Endometrium (tissue), 2 donors: ENCODE measurements at regions not wholly inside any gene's neighbourhood (a gene's known extent, or its start where the extent isn't known, plus 50 kb on each side); places are given as distances from the start of the nearest gene placed in this dataset.
"Not testable (repeated sequence)": the region's sequence is repeated elsewhere in the genome, so short reads cannot be mapped to it uniquely, and the experiment has no call there.

Experiments used
- FAIRE-seq: peaks from 2 replicates; lab custom pipeline; 2012; peaks lifted over from hg19 to GRCh38; lab: Jason Lieb, UNC
- donor health status: control.
- donor health status: control.

DNA sequence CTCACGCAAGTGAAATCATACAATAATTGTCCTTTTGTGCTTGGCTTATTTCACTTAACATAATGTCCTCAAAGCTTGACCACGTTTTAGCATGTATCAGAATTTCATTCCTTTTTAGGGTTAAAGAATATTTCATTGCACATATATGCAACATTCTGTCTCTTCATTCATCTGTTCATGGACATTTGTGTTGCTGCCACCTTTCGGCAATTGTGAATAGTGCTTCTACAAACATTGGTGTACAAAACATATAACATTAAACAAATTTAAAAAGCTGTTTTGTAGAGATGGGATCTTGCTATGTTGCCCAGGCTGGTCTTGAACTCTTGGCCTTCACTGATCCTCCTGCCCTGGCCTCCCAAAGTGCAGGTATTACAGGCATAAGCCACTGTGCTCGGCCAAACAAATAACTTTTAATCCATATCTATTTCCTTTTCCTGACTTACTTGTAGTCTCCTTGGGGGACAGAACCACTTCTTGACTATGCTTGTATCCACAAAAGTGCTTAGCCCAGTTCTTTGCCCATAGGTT is 209.3 kb downstream of the SLC4A3 start:
- FAIRE-seq = no peak

DNA sequence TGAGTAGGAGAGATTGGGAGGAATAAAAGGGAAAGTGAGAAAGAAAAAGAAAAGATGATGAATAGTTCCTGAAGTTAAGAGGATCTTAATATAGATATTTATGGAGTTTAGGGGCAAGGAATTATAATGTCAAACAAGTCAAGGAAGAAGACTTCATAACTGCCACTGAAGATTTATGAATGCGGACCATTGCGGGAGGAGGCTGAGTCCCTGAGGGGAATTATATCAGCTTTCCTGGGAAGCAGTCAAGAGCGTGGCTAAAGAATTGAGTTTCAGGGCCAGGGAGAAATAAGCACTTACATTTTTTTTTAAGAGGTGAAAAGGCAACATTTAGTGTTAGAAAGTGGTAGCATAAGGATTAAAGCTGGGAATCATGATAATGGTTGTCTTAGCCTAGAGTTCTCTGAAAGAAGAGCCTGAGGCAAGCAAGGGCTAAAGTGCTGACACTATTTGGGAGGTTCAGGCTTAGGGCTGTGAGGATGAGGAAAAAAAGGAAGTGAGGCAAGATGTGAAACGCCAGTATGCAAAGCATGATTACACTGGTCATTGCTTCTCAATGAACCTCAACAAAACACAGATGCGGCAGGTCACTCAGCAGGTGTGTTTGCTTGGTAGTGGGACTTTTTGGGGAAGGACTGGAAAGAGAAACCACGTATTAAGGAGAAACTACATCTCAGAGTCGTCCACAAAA is 217.1 kb downstream of the SLC4A3 start:
- FAIRE-seq = no peak

DNA sequence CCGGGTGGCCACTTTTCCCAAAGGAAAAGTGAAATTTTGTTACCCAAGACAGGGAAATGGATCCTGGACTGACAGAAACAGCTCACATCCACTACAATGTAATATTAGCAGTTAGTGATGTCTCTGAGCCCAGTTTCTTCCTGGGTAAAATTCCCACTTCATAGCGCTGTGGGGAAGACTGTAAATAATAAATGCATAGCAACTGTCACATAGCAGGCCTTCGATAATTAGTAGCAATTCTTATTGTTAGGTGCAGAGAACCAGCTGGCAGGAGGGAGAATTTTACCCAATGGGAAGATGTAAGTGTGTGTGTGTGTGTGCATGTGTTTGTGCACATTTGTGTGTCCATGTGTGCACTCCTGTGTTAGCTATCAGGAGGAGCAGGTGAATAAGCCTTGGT is 221.5 kb downstream of the SLC4A3 start:
- FAIRE-seq = no peak

DNA sequence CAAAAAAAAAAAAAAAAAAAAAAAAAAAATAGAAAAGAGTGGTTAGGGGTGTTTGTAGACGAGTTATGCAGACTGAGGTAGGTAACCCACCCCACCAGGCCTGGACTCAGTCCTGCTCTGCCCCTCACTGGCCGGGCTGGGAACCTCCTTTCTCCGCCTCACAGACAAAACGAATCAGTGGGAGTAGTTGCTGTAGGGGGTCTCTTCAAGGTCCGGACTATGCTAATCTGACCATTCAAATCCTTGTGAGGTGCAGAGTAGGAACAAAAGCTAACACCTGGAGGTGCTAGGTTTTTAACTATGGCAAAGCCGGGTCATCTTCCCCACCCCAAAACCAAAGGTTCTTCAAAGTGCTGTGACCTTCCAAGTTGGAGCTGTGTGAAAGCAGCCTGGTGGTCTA is 223.7 kb downstream of the SLC4A3 start:
- FAIRE-seq = no peak

DNA sequence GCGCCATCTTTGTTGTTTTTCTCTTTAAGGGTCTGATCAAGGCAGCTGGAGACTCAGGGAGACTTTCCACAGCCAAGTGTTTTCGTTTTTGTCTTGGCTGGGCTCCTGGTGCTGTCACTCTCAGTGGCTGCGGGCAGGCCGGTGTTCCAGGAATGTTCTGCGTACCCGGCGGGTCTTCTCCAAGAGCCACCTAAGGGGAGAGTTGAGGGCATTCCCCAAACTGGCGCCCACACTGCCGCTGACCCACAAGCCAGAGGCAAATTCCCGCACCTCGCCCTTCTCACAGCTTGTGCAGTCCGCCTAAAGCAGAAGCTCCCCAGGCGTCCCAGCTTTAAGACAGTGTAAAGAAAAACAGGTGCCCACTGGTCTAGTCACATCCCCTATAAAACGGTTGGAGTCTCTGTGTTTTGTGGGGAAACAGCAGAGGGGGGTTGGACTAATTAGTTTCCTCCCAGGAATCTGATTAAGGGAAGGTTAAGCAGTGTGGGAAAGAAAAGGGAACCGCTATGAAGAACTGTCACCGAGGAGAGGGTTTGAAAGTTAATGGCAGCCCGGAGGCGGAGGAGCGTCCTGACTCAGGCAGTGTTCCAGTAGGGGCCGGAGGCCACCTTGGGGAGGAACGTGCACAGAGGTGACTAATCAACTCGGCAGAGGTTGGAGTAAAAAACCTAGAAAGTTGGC is 224.5 kb downstream of the SLC4A3 start:
- no peak for FAIRE-seq

DNA sequence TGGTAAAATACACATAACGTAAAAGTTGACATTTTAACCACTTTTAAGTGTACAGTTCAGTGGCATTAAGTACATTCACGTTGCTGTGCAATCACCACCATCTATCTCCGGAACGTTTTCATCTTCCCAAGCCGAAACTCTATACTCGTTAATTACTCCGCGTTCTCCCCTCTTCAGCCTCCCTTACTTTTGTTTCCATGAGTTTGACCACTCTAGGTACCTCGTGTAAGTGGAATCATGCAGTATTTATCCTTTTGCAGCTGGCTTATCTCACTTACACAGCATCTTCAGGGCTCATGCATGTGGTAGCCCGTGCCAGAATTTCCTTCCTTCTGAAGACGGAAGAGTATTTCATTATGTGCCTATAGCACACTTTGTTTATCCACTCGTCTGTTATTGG is 225.2 kb downstream of the SLC4A3 start:
- FAIRE-seq = no peak

DNA sequence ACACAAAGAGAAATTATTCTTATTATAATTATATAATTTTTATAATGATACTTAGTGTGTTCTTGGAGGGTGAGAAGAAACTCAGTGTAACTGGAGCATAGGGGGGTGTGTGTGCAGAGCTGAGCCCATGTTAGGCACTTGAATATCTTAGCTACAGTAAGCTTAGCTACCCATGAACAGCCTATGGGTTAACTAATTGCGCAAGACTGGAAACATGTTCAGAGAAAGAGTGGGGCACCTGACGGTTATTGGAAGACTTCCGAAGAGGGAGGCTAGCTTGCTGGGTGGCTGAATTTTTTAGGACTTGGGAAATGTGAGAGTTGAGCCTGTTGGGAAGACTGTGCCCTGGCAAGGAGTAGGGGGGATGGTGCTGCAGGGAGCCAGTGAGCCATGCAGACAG is 229.2 kb downstream of the SLC4A3 start:
- FAIRE-seq = no peak

DNA sequence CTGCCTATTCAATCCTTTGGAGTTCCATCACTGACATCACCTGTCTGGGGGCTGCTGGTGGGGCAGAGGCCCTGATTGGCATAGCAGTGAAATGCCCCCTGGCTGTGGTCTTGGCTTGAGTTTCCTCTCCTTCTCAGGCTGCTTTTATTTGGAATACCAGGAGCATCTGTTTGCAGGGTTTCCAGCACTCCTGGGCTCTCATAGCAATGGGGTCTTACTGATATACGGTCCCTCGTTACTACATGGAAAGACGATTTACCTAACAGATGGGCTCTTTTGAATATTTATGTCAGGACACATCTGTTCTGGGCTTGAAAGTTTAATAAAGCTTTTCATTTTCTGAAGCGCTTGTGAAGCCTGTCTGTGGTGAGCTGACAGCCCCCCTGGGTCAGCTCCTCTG is 230.3 kb downstream of the SLC4A3 start:
- FAIRE-seq = no peak

DNA sequence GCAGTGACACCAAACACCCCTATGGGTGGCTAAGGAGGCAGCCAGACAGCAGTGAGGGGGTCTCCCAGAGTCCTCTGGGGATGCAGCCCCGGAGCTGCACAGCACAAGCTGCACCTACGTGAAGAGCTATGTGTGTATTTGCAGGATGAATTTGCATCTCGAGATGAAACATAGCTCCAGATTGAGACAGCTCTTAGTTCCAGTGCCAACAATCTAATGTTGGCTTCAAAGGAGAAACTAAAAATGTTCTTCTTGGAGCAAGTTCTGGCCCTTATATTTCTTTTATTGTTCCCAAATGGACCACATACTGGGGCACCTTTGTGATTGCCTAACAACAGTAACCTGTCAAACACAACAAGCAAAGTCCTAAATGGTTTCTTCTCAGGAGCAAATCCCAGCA is 233.9 kb downstream of the SLC4A3 start:
- FAIRE-seq = no peak

DNA sequence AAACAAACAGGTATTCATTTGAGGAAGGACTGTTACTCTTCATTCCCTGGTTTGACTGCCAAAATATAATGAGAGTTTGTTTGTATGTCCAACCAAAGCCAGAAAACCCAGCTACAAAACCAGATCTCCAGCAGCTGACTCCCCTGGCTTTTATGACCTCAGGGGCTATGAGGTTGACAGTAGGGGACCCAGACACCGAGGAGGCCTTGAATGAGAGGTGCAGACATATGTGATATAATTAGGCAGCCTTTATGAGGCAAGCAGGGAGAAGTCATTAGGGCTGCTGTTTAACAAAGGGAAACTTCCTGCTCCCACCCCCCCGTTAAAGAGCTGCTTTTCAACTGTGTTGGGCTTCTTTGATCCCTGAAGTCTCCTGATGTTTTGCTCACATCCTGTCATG is 236.7 kb downstream of the SLC4A3 start:
- no peak for FAIRE-seq

DNA sequence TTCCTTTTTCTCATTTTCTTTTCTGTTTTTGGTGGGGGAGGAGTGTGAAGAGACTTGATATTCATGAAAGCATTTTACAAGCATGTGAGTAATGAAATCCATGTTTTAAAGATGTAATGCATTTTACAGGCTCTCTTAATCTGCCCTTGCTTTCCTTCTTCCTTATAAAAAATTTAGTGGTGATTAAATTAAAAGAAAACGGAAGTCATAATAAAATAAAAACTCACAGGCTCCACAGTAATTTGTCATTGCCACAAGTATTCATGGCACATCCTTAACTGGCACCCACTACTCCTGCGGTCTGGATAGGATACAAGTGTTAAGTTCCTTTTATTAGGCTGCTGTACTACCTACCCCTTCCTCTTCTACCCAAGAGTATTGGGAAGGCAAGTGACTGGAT is 241.2 kb downstream of the SLC4A3 start:
- FAIRE-seq = no peak

DNA sequence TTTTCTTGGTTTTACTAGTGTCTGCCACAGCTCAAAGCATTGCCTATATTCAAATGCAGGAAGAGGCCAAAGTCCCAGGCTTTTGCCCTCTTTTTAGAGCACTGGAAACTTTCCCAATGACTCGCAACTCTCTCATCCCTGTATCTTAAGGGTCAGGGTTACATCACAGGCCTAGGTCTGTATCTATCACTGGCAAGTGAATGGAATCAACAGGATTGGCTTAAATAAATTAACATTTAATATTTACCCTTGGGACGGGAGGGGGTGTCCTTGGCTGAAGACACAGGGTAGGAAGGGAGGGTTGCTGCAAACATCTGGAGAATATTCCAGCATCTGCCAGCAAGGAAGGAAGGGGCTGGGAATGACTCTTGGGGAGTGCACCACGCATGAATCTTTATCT is 242.6 kb downstream of the SLC4A3 start:
- FAIRE-seq = no peak

DNA sequence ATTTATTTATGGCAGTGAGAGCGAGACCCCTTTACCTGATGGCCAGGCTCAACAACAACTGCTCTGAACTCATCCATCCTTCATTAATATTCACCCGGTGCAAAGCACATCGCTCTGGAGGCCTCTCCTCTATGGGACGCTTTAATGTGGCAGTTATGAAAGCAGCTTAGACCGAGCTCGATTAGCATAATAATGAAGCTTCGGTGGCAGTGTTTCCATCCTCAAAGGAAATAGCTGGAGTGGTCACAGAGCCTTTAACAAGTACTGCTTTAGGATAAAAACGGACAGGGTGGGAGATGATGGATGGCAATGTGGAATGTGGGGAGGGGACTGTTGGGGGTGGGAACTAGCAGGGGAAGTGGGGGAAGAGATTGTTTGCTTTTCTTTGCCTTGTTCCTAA is 243.9 kb downstream of the SLC4A3 start:
- no peak for FAIRE-seq

DNA sequence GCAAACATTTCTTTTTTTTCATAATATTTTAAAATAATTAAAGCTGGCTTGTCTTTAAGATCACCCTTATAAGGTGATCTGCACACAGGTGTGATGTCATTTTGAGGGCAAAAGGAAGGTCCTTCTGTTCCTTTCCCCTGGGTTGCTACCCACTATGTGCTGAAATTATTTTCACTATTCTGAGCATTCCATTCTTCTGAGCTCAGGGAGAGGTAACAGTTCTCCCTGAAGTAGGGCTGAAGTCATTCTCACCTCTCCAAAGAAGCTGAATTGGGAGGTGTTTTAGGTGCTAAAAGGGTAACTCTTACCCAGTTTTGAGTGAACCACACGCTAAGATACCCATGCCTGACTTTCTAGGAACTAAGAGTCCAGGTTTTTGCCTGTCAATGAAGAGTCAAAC is 247.6 kb downstream of the SLC4A3 start:
- FAIRE-seq = no peak

DNA sequence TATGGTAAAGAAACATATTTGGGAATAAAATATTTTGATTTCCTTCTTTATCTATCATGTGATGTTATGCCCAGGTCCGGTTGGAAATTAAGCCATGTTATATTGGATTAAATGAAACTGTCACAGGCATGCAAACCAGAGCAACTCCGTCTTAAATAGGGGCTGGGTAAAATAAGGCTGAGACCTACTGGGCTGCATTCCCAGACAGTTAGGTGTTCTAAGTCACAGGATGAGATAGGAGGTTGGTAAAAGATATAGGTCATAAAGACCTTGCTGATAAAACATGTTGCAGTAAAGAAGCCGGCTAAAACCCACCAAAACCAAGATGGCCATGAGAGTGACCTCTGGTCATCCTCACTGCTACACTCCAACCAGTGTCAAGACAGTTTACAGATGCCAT is 248.6 kb downstream of the SLC4A3 start:
- FAIRE-seq = not testable (repeated sequence)

DNA sequence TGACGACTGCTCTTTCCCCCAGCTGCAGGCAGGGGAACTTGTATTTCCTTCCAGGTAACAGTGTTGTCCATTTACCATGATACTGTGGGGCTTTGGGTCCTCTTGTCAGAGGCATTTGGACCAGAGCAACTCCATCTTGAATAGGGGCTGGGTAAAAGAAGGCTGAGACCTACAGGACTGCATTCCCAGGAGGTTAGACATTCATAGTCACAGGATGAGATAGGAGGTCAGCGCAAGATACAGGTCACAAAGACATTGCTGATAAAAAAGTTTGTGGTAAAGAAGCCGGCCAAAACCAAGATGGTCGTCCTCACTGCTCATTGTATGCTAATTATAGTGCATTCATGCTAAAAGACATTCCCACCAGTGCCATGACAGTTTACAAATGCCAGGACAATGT is 249.5 kb downstream of the SLC4A3 start:
- FAIRE-seq = no peak

DNA sequence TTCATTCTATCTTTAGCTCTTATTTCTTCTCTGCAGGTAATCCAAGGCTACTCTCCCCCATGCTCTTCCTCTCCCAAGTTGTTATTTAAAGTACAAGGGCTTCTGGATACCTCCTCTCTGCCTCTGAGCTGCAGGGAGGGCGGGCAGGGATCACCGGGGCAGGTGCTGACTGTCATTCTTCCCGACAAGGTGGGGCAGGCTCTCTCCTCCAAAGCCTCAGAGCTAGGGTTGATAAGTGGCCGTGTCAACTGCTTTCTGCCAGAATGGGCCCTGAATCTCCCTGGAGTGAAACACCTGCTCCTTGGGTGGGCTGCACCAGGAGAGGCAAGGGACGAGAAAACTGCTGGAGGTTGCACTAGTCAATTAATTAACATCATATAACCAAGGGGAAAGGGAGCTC is 250.3 kb downstream of the SLC4A3 start:
- no peak for FAIRE-seq

DNA sequence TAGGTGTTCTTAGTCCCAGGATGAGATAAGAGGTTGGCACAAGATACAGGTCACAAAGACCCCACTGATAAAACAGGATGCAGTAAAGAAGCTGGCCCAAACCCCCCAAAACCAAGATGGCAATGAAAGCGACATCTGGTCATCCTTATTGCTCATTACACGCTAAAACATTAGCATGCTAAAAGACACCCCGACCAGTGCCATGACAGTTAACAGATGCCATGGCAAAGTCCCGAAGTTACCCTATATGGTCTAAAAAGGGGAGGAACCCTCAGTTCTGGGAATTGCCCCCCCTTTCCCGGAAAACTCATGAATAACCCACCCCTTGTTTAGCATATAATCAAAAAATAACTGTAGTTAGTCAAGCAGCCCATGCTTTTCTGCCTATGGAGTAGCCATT is 251.1 kb downstream of the SLC4A3 start:
- FAIRE-seq = no peak

DNA sequence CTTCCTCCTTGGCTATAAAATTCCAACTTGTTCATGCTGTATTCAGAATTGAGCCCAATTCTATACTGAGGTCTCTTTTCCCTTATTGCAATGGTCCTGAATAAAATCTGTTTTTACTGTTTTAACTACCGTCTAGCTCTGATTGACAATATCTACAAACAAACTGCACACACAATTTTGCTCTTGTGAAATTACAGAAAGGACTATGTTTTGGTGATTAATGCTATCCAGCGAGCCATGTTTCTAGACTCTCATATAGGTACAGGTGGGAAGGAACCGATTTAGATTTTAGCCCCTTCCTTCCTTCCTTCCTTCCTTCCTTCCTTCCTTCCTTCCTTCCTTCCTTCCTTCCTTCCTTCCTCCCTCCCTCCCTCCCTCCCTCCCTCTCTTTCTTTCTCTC is 254.4 kb downstream of the SLC4A3 start:
- no peak for FAIRE-seq

DNA sequence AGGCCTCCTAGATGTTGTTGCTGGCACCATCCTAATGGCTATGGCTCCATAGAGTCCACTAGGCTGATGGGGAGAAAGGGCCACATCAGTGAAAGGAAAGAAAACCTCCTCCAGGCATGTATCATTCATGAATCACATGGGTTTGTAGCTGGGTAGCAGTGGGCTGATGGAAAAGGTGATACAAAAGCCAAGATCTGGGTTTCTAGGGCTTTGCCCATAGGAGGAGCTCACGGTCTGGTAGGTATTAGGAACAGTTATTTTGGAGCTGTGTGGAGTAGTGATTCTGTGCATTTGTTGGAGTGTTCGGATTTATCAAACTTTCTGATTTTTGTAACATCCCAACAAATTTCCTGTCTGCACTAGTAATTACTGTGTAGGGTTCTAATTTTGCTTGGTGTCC is 259.2 kb downstream of the SLC4A3 start:
- no peak for FAIRE-seq

DNA sequence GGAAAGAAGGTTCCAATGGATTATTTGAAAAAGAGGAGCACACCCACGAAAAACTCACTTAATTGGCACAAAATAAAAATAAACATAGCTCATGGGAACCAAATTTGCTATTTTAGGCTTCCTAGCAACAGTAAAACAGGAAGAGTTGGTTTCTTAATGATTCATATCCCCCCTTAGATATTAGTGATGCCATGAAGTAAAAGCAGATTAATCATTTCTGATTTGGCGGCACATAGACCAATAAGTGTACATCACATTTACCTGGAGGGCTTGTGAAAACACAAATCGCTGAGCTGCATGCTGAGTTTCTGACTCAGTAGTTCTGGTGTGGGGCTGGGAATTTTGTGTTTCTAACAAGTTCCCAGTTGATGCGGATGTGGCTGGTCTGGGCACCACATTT is 260.4 kb downstream of the SLC4A3 start:
- no peak for FAIRE-seq

DNA sequence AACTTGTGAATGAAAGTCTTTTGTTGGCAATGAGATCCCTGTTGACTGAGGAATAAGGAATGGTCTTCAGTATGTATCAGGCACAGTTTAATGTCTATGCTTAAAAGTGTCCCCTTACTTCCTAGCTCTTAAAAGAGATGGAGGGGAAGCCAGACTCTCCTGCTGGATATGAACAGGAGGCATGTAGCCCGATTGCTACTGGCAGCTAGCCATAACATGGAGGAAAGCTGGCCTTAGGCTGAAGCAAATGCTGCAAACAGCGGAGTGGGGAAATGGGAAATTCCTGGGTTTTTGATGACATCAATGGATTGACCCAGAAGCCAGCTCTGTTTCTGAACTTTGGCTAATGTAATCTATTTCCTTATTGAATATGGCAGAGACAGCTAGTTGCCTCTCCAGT is 266.1 kb downstream of the SLC4A3 start:
- no peak for FAIRE-seq

DNA sequence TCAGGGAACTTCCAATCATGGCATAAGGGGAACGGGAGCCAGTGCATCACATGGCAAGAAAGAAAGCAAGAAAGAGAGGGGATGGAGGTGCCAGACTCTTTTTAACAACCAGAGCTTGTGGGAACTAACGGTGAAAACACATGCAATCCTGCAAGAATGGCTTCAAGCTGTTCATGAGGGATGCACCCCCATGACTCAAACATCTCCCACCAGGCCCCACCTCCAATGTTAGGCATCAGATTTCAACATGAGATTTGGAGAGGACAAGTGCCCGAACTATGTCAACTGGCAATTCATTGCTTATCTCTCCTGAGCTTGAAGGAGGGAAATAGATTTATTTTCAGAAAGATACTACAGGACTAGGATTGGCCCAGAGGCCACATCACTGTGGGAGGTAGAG is 270.0 kb downstream of the SLC4A3 start:
- FAIRE-seq = no peak

DNA sequence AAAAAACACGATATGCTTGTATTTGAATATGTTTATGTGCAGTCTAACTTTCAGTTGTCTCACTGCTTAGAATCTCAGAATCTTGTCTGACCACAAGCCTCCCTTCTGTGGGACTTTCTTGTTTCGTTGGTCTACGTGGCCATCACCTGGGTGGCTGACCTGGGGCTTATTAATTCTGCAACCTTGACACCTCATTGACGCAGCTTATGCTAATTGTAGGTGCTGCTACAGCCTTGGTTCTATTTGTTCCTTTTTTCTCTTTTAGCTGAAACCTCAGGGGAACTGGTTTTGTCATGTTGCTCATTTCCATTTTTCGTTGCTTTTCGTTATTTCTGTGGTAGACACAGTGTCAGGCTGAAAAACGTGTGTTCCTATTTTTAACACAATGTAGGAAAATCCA is 273.7 kb downstream of the SLC4A3 start:
- FAIRE-seq = no peak
